Aorta (tissue), 5 donors: ENCODE measurements at regions not wholly inside any gene's neighbourhood (a gene's known extent, or its start where the extent isn't known, plus 50 kb on each side); places are given as distances from the start of the nearest gene placed in this dataset.

ENCODE experiments used
- ATAC-seq: fragments of 200-7000 bp; cut with Tn5 transposase; one replicate; pipeline ENCODE4 v1.9.1; 2022; ENCODE audit warnings: moderate library complexity; ENCODE audit not compliant: low FRiP score
- DNase-seq, 2 donors: peaks; one replicate each; pipeline ENCODE4 v3.0.0-alpha.2; 2020
- H3K27ac ChIP-seq, 2 donors: one replicate each; pipeline ENCODE4 v1.5.1; 2013; ENCODE audit warnings: low read length in 2 of 2, mild to moderate bottlenecking in 2 of 2, moderate library complexity in 2 of 2, control low read depth in 1 of 2, inconsistent platforms in 1 of 2, low read depth in 1 of 2
- H3K27me3 ChIP-seq, 2 donors: one replicate each; pipeline ENCODE4 v1.6.1; 2013; ENCODE audit warnings: control low read depth in 1 of 2, low read length in 1 of 2, mild to moderate bottlenecking in 1 of 2, moderate library complexity in 1 of 2; ENCODE audit not compliant: insufficient read depth in 2 of 2, control insufficient read depth in 1 of 2
- H3K36me3 ChIP-seq, 2 donors: one replicate each; pipeline ENCODE4 v1.6.1; 2013; ENCODE audit warnings: control low read depth in 1 of 2, low read length in 1 of 2, mild to moderate bottlenecking in 1 of 2; ENCODE audit not compliant: insufficient read depth in 2 of 2, control insufficient read depth in 1 of 2
- H3K4me1 ChIP-seq, 2 donors: one replicate each; pipeline ENCODE4 v1.6.1; 2013; ENCODE audit warnings: low read length in 2 of 2, control low read depth in 1 of 2, mild to moderate bottlenecking in 1 of 2, moderate library complexity in 1 of 2; ENCODE audit not compliant: insufficient read depth in 2 of 2, control insufficient read depth in 1 of 2
- H3K4me3 ChIP-seq, 2 donors: one replicate each; pipeline ENCODE4 v1.5.1; 2013; ENCODE audit warnings: low read length in 2 of 2, control low read depth in 1 of 2, mild to moderate bottlenecking in 1 of 2
- H3K9me3 ChIP-seq: one replicate; pipeline ENCODE4 v1.6.1; 2013; ENCODE audit warnings: mild to moderate bottlenecking, low read length; ENCODE audit not compliant: control insufficient read depth
- WGBS, 2 donors: extraction: QIAGEN DNeasy Blood & Tissue Kit; methylation state at CpG; one replicate each; pipeline ENCODE4 v1.1.7; 2013; 5-methylcytosine and 5-hydroxymethylcytosine counted together
- intact Hi-C, 2 donors: fragments of 100-400 bp; cut with DNase I; formaldehyde crosslinking; loops; one replicate each; pipeline versions ENCODE4 v1.14.2 to v1.15.0; 2022
- donor health status: healthy with polysubstance abuse.
- donor health status: Bipolar disorder and iron deficiency.
- donor health status: DM: no; HTN: no; CAD: no.
- donor health status: DM: no; HTN: no; CAD: no.
- donor health status: DM: yes; HTN: yes; CAD: no.

GRCh38 chr1:79082233-79082632 lies 75.7 kb upstream of the ADGRL4 start:
- Histone ChIP-seq H3K4me3 (no peak overlapping the region), H3K27me3 (no peaks in the 10 kb centered on the region), H3K9me3 (no peaks in the 10 kb centered on the region), H3K36me3 (no peaks in the 10 kb centered on the region), H3K4me1 (peaks cover 0 to 3% of the 10 kb centered on the region in 2 donors), H3K27ac (no peak overlapping the region)
- intact Hi-C loops = no loop called here
- ATAC-seq (no peak), DNase-seq (no peak)
- WGBS, 2 donors = 87 to 90% methylated on average over 2 of the region's 2 CpGs

- DNase-seq = peak in 1 of 2 donors; percentile 39
- H3K4me3 ChIP-seq = no peak overlapping the region
- peaks cover 0 to 3% of the 10 kb centered on the region in 2 donors for H3K4me1 ChIP-seq
- no peaks in the 10 kb centered on the region for H3K9me3 ChIP-seq
- intact Hi-C loops = no loop called here
- no peak overlapping the region for H3K27ac ChIP-seq
- peak; percentile 66 for ATAC-seq
- no peaks in the 10 kb centered on the region for H3K36me3 ChIP-seq
- H3K27me3 ChIP-seq = no peaks in the 10 kb centered on the region
Measured at GRCh38 chr1:79079770-79080169, 73.2 kb upstream of the ADGRL4 start.

- WGBS, 2 donors = 77 to 87% methylated on average over 2 of the region's 2 CpGs
- H3K27me3 ChIP-seq = no peaks in the 10 kb centered on the region
- H3K36me3 ChIP-seq = no peaks in the 10 kb centered on the region
- no peaks in the 10 kb centered on the region for H3K9me3 ChIP-seq
- H3K4me3 ChIP-seq = no peak overlapping the region
- DNase-seq = no peak
- peaks cover 0 to 2% of the 10 kb centered on the region in 2 donors for H3K4me1 ChIP-seq
- no peak for ATAC-seq
- H3K27ac ChIP-seq = no peak overlapping the region
- intact Hi-C loops = no loop called here
Measured at GRCh38 chr1:79074975-79075374, 68.4 kb upstream of the ADGRL4 start.

- Histone ChIP-seq H3K27ac (no peak overlapping the region), H3K9me3 (peaks cover 3% of the 10 kb centered on the region), H3K36me3 (no peaks in the 10 kb centered on the region), H3K4me1 (no peaks in the 10 kb centered on the region), H3K27me3 (peaks cover 0 to 3% of the 10 kb centered on the region in 2 donors), H3K4me3 (no peak overlapping the region)
- 70 to 78% methylated on average over 3 of the region's 3 CpGs for WGBS, 2 donors
- DNase-seq (no peak), ATAC-seq (no peak)
- intact Hi-C loops = no loop called here
Measured at GRCh38 chr1:79069828-79070227, 63.3 kb upstream of the ADGRL4 start.

GRCh38 chr1:79059341-79059740 lies 52.8 kb upstream of the ADGRL4 start:
- intact Hi-C loops = no loop called here
- Histone ChIP-seq H3K4me1 (no peaks in the 10 kb centered on the region), H3K4me3 (no peak overlapping the region), H3K27me3 (no peaks in the 10 kb centered on the region), H3K27ac (no peak overlapping the region), H3K9me3 (no peaks in the 10 kb centered on the region), H3K36me3 (no peaks in the 10 kb centered on the region)
- 87 to 88% methylated on average over 2 of the region's 2 CpGs for whole genome bisulfite sequencing, 2 donors
- ATAC-seq (no peak), DNase-seq (no peak)
